WTC11 (cell line): ENCODE measurements at regions not wholly inside any gene's neighbourhood (a gene's known extent, or its start where the extent isn't known, plus 50 kb on each side); places are given as distances from the start of the nearest gene placed in this dataset.

Source experiments
- ATAC-seq: fragments of 200-7000 bp; cut with Tn5 transposase; 2 replicates; pipeline ENCODE4 v1.10.0; 2021; ENCODE audit warnings: mild to moderate bottlenecking, moderate library complexity
- CTCF ChIA-PET: fragments of 300-600 bp; sonication (Branson Sonifier 250); formaldehyde crosslinking; loops from one replicate; lab custom pipeline; 2021; ENCODE audit warnings: antibody characterized with exemption; lab: Charles Lee
- POLR2A ChIA-PET: fragments of 350-600 bp; sonication (Branson Sonifier 250); formaldehyde crosslinking; loops from one replicate; lab custom pipeline; 2021; ENCODE audit warnings: antibody characterized with exemption; lab: Charles Lee
- DNase-seq: peaks from one replicate; pipeline ENCODE4 v3.0.0; 2021; ENCODE audit warnings: low spot score
- H3K27ac Mint-ChIP-seq: 2 replicates; pipeline ENCODE4 v1.8.0; 2021; ENCODE audit warnings: mixed read lengths
- H3K27me3 Mint-ChIP-seq: 2 replicates; pipeline ENCODE4 v1.8.0; 2021; ENCODE audit warnings: low read depth, mild to moderate bottlenecking, moderate library complexity, mixed read lengths
- H3K36me3 Mint-ChIP-seq: 2 replicates; pipeline ENCODE4 v1.8.0; 2021; ENCODE audit warnings: mixed read lengths
- H3K4me1 Mint-ChIP-seq: 2 replicates; pipeline ENCODE4 v1.8.0; 2022; ENCODE audit warnings: mixed read lengths
- H3K4me3 Mint-ChIP-seq: 2 replicates; pipeline ENCODE4 v1.8.0; 2021; ENCODE audit warnings: mild to moderate bottlenecking, moderate library complexity, mixed read lengths
- H3K9me3 Mint-ChIP-seq: 2 replicates; pipeline ENCODE4 v1.8.0; 2021; ENCODE audit warnings: mixed read lengths
- AFF4 ChIP-seq: sonication (generic); formaldehyde crosslinking; IDR thresholded peaks from 2 replicates; pipeline ENCODE4 v1.8.1; 2023; ENCODE audit warnings: mild to moderate bottlenecking, missing genetic modification reagents, borderline replicate concordance
- CBFB ChIP-seq: sonication (generic); formaldehyde crosslinking; IDR thresholded peaks from 2 replicates; pipeline ENCODE4 v1.8.1; 2022; ENCODE audit warnings: mild to moderate bottlenecking, low read depth, missing genetic modification reagents
- CTCF ChIP-seq: fragments of 200-600 bp; IDR thresholded peaks from 2 replicates; pipeline ENCODE4 v1.8.0; 2022; ENCODE audit warnings: antibody characterized with exemption
- ESRRA ChIP-seq: sonication (generic); formaldehyde crosslinking; IDR thresholded peaks from 2 replicates; pipeline ENCODE4 v1.8.1; 2022; ENCODE audit warnings: mild to moderate bottlenecking, missing genetic modification reagents, borderline replicate concordance
- FOXJ3 ChIP-seq: sonication (generic); formaldehyde crosslinking; IDR thresholded peaks from 2 replicates; pipeline ENCODE4 v1.9.0; 2021; ENCODE audit warnings: missing genetic modification reagents, mild to moderate bottlenecking, borderline replicate concordance
- GTF2I ChIP-seq: fragments of 250-450 bp; sonication (Bioruptor Pico); conservative IDR thresholded peaks from 2 replicates; pipeline ENCODE4 v1.4.0; 2021; ENCODE audit warnings: mild to moderate bottlenecking
- IRF1 ChIP-seq: sonication (generic); formaldehyde crosslinking; IDR thresholded peaks from 2 replicates; pipeline ENCODE4 v1.8.0; 2023; ENCODE audit warnings: missing genetic modification reagents
- ZBTB21 ChIP-seq: sonication (generic); formaldehyde crosslinking; IDR thresholded peaks from 2 replicates; pipeline ENCODE4 v1.8.1; 2023; ENCODE audit warnings: mild to moderate bottlenecking, missing genetic modification reagents, borderline replicate concordance
- ZNF263 ChIP-seq: sonication (generic); formaldehyde crosslinking; IDR thresholded peaks from 2 replicates; pipeline ENCODE4 v1.8.1; 2022; ENCODE audit warnings: low read depth, mild to moderate bottlenecking, moderate library complexity, missing genetic modification reagents
- ZNF671 ChIP-seq: fragments of 250-450 bp; sonication (Bioruptor Pico); IDR thresholded peaks from 2 replicates; pipeline ENCODE4 v1.8.0; 2021; ENCODE audit warnings: mild to moderate bottlenecking
- TF ChIP-seq, protein P1 (sequence below): sonication (generic); formaldehyde crosslinking; IDR thresholded peaks from 2 replicates; pipeline ENCODE4 v1.8.1; 2023; ENCODE audit warnings: mild to moderate bottlenecking, missing genetic modification reagents, moderate library complexity
- TF ChIP-seq, protein P2 (sequence below): sonication (generic); formaldehyde crosslinking; IDR thresholded peaks from 2 replicates; pipeline ENCODE4 v1.8.0; 2023; ENCODE audit warnings: mild to moderate bottlenecking, missing genetic modification reagents

- H3K27me3 Mint-ChIP-seq, result no peaks in the 10 kb centered on the region
- H3K36me3 Mint-ChIP-seq, result no peaks in the 10 kb centered on the region
- H3K4me3 Mint-ChIP-seq, result no peak overlapping the region
- ChIA-PET POLR2A (no interaction called here), CTCF (no interaction called here)
- no peak overlapping the region for H3K27ac Mint-ChIP-seq
- TF ChIP-seq, protein P1, sequence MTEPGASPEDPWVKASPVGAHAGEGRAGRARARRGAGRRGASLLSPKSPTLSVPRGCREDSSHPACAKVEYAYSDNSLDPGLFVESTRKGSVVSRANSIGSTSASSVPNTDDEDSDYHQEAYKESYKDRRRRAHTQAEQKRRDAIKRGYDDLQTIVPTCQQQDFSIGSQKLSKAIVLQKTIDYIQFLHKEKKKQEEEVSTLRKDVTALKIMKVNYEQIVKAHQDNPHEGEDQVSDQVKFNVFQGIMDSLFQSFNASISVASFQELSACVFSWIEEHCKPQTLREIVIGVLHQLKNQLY (CRISPR knock-in tag), result no peak
- TF ChIP-seq FOXJ3 (CRISPR knock-in tag) (no peak), CTCF (no peak), ZNF263 (CRISPR knock-in tag) (no peak), AFF4 (no peak), ZNF671 (no peak)
- no peak for DNase-seq
- no peak for ATAC-seq
- no peaks in the 10 kb centered on the region for H3K4me1 Mint-ChIP-seq
- H3K9me3 Mint-ChIP-seq, result peaks cover 13% of the 10 kb centered on the region; the same call in 1 of the 2 replicates
Observed at GRCh38 chr13:37446503-37446902, 152.1 kb downstream of the POSTN start.

- CTCF ChIA-PET, result no interaction called here
- peaks cover 13% of the 10 kb centered on the region for H3K9me3 Mint-ChIP-seq
- no peak for TF ChIP-seq FOXJ3 (CRISPR knock-in tag)
- TF ChIP-seq ZBTB21 (CRISPR knock-in tag), result no peak
- no peak for TF ChIP-seq IRF1 (CRISPR knock-in tag)
- no peak for TF ChIP-seq ESRRA (CRISPR knock-in tag)
- TF ChIP-seq GTF2I (CRISPR knock-in tag), result no peak
- TF ChIP-seq, protein P2, sequence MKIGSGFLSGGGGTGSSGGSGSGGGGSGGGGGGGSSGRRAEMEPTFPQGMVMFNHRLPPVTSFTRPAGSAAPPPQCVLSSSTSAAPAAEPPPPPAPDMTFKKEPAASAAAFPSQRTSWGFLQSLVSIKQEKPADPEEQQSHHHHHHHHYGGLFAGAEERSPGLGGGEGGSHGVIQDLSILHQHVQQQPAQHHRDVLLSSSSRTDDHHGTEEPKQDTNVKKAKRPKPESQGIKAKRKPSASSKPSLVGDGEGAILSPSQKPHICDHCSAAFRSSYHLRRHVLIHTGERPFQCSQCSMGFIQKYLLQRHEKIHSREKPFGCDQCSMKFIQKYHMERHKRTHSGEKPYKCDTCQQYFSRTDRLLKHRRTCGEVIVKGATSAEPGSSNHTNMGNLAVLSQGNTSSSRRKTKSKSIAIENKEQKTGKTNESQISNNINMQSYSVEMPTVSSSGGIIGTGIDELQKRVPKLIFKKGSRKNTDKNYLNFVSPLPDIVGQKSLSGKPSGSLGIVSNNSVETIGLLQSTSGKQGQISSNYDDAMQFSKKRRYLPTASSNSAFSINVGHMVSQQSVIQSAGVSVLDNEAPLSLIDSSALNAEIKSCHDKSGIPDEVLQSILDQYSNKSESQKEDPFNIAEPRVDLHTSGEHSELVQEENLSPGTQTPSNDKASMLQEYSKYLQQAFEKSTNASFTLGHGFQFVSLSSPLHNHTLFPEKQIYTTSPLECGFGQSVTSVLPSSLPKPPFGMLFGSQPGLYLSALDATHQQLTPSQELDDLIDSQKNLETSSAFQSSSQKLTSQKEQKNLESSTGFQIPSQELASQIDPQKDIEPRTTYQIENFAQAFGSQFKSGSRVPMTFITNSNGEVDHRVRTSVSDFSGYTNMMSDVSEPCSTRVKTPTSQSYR (CRISPR knock-in tag), result no peak
- TF ChIP-seq, all 79 proteins: peak for 0
- no peak overlapping the region for H3K4me3 Mint-ChIP-seq
- H3K27me3 Mint-ChIP-seq, result no peaks in the 10 kb centered on the region
- ATAC-seq (no peak), DNase-seq (no peak)
- no peaks in the 10 kb centered on the region for H3K4me1 Mint-ChIP-seq
- POLR2A ChIA-PET, result no interaction called here
- H3K36me3 Mint-ChIP-seq, result no peaks in the 10 kb centered on the region
- no peak overlapping the region for H3K27ac Mint-ChIP-seq
Observed at GRCh38 chr13:37443538-37443937, 155.0 kb downstream of the POSTN start.

- CTCF ChIA-PET, result no interaction called here
- DNase-seq (no peak), ATAC-seq (no peak)
- no peak overlapping the region for H3K4me3 Mint-ChIP-seq
- H3K27ac Mint-ChIP-seq, result no peak overlapping the region
- TF ChIP-seq CBFB (CRISPR knock-in tag), result no peak
- no peaks in the 10 kb centered on the region for H3K36me3 Mint-ChIP-seq
- POLR2A ChIA-PET, result no interaction called here
- H3K9me3 Mint-ChIP-seq, result peaks cover 13% of the 10 kb centered on the region
- H3K27me3 Mint-ChIP-seq, result no peaks in the 10 kb centered on the region
- no peaks in the 10 kb centered on the region for H3K4me1 Mint-ChIP-seq
Observed at GRCh38 chr13:37442996-37443395, 155.6 kb downstream of the POSTN start.
